Brain pericyte (primary cell): ENCODE measurements at regions not wholly inside any gene's neighbourhood (a gene's known extent, or its start where the extent isn't known, plus 50 kb on each side); places are given as distances from the start of the nearest gene placed in this dataset.
"Not testable (repeated sequence)": the region's sequence is repeated elsewhere in the genome, so short reads cannot be mapped to it uniquely, and the experiment has no call there.

Experiments
- DNase-seq: peaks from one replicate; pipeline ENCODE4 v3.0.0-alpha.2; 2012; ENCODE audit warnings: low read depth, low spot score

- not testable (repeated sequence) for DNase-seq
Observed at GRCh38 chr1:224029286-224030025, 84.5 kb upstream of the FBXO28 start.

- not testable (repeated sequence) for DNase-seq
Observed at GRCh38 chr1:224028802-224029201, 85.1 kb upstream of the FBXO28 start.

GRCh38 chr1:224023122-224023521 is 90.8 kb upstream of the FBXO28 start:
- not testable (repeated sequence) for DNase-seq

- not testable (repeated sequence) for DNase-seq
Observed at GRCh38 chr1:224022249-224022970, 91.5 kb upstream of the FBXO28 start.

DNA sequence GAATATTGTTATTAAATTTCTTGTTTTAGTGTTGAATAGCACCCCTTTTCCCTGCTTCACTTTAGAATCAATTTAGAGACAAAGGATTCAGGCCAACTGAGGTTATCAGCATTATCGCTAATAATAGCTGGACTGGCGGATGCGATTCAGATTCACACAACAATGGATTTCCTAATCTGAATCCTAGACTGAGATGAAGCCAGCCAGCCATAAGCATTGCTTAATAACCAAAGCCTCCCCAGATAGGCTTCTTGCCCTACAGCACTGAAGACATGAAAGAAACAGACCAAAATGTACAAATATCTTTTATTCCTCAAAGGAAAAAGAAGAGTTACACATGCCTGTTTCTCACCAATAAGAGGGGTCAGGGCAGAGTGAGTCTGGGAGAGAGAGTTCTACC is 94.0 kb upstream of the FBXO28 start:
- not testable (repeated sequence) for DNase-seq

DNA sequence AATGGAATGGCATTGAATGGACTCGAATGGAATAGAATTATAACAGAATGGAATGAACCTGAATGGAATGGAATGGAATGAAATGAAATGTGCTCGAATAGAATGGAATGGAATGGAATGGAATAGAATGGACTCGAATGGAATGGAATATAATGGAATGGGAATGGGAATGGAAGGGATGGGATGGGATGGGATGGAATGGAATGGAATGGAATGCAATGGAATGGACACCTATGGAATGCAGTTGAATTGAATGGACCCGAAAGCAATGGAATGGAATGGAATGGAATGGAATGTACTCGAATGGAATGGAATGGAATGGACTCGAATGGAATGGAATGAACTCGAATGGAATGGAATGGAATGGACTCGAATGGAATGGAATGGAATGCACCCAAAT is 98.1 kb upstream of the FBXO28 start:
- DNase-seq: not testable (repeated sequence)

- DNase-seq: no peak
Observed at GRCh38 chr1:224014330-224014649, 99.6 kb upstream of the FBXO28 start.

DNA sequence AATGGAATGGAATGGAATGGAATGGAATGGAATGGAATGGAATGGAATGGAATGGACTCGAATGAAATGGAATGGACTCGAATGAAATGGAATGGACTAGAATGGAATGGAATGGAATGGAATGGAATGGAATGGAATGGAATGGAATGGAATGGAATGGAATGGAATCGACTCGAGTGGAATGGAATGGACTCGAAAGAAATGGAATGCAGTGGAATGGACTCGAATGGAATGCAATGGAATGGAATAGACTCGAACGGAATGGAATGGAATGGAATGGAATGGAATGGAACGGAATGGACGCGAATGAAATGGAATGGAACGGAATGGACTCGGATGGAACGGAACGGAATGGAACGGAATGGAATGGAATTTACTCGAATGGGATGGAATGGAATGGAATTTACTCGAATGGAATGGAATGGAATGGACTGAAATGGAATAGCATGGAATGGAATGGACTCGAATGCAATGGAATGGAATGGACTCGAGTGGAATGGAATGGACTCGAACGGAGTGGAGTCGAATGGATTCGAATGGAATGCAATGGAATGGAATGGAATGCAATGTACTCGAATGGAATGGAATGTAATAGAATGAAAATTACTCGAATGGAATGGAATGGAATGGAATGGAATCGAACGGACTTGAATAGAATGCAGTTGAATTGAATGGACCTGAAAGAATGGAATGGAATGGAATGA is 100.1 kb upstream of the FBXO28 start:
- not testable (repeated sequence) for DNase-seq

DNA sequence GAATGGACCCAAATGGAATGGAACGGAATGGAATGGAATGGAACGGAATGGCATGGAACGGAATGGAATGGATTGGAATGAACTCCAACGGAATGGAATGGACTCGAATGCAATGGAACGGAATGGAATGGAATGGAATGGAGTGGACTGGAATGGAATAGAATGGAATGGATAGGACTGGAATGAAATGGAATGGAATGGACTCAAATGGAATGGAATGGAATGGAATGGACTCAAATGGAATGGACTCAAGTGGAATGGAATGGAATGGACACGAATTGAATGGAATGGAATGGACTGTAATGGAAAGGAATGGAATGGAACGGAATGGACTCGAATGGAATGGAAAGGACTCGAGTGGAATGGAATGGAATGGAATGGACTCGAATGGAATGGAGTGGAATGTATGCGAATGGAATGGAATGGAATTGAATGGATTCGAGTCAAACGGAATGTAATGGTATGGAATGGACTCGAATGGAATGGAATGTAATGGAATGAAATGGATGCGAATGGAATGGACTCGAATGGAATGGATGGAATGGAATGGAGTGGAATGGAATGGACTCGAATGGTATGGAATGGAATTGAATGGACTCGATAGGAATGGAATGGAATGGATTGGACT is 101.0 kb upstream of the FBXO28 start:
- DNase-seq: not testable (repeated sequence)

DNA sequence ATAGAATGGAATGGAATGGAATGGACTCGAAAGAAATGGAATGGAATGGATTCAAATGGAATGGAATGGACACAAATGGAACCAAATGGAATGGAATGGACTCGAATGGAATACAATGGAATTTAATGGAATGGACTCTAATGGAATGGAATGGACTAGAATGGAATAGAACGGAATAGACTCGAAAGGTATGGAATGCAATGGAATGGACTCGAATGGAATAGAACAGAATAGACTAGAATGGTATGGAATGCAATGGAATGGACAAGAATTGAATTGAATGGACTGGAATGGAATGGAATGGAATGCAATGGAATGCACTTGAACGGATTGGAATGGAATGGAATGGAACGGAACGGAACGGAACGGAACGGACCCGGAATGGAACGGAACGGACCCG is 101.7 kb upstream of the FBXO28 start:
- DNase-seq: not testable (repeated sequence)

GRCh38 chr1:224011751-224012150 is 102.2 kb upstream of the FBXO28 start:
- not testable (repeated sequence) for DNase-seq

GRCh38 chr1:224011153-224011552 is 102.8 kb upstream of the FBXO28 start:
- DNase-seq: not testable (repeated sequence)

DNA sequence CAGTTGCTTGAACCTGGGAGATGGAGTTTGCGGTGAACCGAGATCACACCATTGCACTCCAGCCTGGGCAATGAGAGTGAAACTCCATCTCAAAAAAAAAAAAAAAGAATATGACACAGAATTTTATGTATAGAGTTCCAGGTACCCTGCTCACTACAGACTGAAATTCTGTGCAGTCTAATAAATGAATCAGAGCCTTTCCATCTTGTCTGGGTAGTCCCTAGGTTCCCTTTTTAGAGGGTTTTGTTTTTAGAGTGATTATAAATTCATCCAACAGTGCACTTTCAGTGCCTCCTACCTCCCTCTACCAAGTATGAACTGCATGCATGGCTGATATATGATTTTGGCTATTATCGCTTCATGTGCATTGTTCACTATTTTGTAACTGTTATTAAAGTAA is 107.9 kb upstream of the FBXO28 start:
- not testable (repeated sequence) for DNase-seq

DNA sequence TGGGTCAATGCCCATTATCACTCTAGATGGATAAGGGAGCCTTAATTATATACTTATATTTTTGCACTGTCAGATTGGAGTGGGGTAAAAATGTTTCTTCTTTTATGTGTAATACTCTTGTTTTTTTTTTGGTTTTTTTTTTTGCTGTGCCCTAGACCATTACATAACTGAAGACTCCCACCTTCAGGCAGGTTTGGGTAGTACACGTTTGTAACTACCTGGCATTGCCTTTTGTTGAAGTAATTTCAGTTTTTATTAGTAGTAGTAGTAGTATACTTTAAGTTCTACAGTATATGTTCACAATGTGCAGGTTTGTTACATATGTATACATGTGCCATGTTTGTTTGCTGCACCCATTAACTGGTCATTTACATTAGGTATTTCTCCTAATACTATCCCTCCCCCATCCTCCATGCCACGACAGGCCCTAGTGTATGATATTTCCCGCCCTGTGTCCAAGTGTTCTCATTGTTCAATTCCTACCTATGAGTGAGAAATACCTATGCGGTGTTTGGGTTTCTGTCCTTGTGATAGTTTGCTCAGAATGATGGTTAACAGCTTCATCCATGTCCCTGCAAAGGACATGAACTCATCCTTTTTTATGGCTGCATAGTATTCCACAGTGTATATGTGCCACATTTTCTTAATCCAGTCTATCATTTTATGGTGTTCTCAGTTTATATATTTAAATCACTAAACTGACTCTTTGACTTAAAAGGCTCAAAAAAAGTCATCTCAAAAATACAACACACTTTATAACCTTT is 109.2 kb upstream of the FBXO28 start:
- not testable (repeated sequence) for DNase-seq

DNA sequence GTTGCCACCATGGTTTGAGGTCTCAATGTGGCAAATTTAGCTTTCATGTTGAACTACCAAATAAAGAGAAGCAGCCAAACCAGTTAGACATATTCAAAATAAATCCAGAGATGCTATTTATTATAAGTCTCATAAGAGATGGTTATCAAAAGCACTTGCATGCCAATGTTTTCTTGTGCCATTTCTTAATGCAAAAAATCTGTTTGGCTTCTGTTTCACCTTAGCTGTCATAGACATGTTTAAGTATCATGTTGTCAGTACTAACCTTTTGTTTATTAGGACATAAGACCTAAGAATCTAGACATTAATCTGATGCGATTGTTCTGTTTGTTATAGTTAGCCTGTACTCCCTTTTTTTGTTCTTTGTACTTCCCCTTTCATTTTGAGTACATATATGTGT is 110.0 kb upstream of the FBXO28 start:
- DNase-seq: not testable (repeated sequence)

DNA sequence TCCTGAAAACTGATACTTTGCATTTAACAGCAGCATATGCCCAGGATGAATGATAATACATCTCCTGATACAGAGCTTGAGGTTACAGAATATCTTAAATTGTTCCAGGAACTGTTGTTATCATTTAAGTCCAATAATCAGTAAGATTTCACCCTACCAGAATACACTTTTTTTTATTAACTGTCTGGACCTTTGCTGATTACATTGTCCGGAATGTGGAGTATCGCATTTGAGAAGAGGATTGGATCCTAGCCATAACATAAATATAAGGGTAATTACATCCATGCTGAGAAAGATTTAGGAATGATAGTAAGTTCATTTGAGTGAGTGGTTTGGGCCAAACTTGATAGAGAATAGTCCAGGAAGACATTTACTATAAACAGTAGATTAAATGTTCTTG is 112.2 kb upstream of the FBXO28 start:
- DNase-seq: not testable (repeated sequence)

DNA sequence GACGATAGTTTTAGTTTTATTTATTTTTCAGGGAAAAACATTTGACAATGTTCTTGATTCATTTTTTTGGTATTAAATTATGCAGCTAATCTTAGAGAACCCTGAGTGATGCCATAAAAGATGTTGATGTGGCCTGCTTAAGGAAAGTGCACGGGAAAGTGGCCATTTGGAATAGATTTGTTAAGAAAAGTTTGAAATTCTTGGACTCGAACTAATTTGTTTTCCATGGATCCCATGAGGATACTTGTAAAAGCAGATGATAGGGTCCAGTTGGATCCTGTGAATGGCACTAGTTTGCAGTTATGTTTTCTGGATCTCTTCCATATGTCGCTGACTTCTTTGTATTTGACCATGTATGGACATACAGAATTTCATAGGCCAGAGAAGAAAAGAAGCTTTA is 114.2 kb upstream of the FBXO28 start:
- not testable (repeated sequence) for DNase-seq

DNA sequence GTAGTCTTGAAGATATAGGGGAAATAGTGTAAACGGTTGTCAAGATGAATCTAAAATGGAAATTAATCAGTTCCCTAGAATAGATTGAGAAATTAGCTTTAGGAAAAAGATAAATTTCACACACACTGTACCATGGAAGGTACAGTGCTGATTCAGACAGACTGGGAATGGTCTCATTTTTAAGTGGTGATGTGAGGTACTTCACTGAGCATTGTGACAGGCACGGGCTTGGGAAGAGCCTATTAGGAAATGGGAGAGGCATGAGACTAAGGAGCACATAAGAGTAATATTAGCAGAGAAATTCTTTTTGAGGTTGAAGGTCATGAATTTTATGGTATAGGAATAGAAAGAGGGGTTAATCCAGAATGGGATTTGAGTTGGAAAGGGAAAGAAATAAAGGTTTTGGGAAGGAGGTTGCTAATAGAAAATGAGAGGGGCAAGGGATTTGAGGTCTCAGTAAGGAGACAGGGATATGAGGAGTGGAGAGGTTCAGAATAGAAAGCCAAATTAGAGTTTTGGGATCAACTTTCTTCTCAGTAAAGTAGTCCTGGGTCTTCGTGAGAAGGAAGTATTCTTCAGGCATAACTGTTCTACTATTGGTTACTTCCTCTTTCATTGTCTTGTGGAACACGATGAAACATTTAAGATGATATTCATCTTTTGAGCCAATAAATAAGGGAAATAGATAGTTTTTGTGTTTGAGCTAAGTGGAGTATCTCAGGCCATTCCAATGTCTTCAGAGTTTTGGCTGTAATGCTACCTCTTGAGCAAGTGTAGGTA is 115.0 kb upstream of the FBXO28 start:
- not testable (repeated sequence) for DNase-seq

DNA sequence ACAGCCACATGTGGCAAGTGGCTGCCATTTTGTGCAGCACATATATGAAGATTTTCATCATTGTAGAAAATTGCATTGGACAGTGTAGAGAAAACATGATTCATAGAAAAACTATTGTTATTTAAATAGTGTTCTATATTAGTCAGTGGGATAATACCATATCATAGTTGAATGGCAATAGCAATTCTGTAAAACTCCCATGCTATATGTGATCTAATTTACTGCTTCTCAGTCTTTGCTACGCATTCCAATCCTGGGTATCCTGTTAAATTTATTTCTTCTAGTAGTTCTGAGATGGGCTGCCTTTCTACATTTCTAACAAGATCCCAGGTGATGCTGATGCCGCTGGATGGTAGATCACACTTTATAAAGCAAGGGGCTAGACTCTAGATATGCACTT is 117.5 kb upstream of the FBXO28 start:
- DNase-seq: not testable (repeated sequence)

DNA sequence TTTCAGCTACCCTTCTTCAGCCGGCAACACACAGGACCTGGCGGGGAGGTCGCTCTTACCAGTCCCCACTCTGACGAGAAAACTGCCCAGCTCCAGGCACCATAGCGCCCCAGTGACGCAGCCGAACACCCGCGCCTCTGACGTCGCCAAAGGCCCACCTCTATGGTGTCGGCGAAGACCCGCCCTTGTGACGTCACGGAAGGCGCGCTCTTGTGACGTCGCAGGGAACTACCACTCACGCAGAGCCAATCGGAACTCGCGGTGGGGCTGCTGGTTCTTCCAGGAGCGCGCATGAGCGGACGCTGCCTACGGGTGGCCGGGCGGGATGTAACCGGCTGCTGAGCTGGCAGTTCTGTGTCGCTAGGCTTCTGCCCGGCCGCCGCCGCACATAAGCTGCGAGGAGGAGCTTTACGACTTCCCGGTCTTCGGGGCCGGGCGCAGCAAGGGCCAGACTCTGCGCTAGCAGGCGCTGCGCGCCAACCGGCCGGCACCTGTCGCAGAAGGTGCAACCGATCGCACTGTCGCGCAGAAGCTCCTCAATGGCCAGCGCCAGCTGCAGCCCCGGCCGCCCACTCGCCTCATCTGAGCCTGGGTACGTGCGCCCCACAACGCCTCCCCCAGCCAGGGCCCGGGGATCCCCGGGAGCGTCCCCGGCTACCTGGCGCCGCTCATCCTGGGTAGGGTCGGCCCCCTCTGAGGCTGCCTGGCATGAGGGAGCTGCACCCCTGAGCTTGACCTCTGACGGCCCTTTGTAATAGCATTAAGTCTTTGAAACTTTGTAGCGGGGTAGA is 121.3 kb upstream of the FBXO28 start:
- peak; percentile 97 for DNase-seq
